ENCODE measurements at regions not wholly inside any gene's neighbourhood (a gene's known extent, or its start where the extent isn't known, plus 50 kb on each side); places are given as distances from the start of the nearest gene placed in this dataset.
A peak's percentile ranks its signal among the peaks of the same experiment; 100 is the strongest.
"Not testable (repeated sequence)": the region's sequence is repeated elsewhere in the genome, so short reads cannot be mapped to it uniquely, and the experiment has no call there.

GRCh38 chr17:71639865-71640264 lies 481.0 kb upstream of the SOX9 start:
- no peaks in the 10 kb centered on the region for H3K4me1 ChIP-seq (ENCODE audit: insufficient read depth, low read length)
- intact Hi-C loops (cut with micrococcal nuclease), result loop anchor here (10.0 kb wide), 2 partner anchors 285 to 525 kb away; no protein-coding TSS in a partner anchor
- H3K9me3 ChIP-seq (ENCODE audit: low read length), result no peaks in the 10 kb centered on the region
- H3K79me2 ChIP-seq (ENCODE audit: low read length), result no peaks in the 10 kb centered on the region
- no peak overlapping the region for H3K4me3 ChIP-seq (ENCODE audit: low read length)
- H3K9me2 ChIP-seq (replicated peaks; ENCODE audit: low read length), result 0 out of 2 replicates have a peak, but pooled peaks cover 4% of the 10 kb centered on the region
- H3K4me2 ChIP-seq (ENCODE audit: low read length), result no peak overlapping the region
- no peak overlapping the region for H3K9ac ChIP-seq (ENCODE audit: low read length)
- H3K27me3 ChIP-seq (ENCODE audit: low read length), result no peaks in the 10 kb centered on the region
- POLR2A ChIA-PET (ENCODE audit: unreplicated experiment), result no interaction called here
- no peak for TF ChIP-seq CTCF (conservative IDR thresholded peaks at IDR 0.05; ENCODE audit: low read depth, low read length)
- TF ChIP-seq EZH2phosphoT487 (IDR thresholded peaks at IDR 0.05; ENCODE audit: borderline replicate concordance, low read length), result no peak
- TF ChIP-seq EZH2 (IDR thresholded peaks at IDR 0.05; ENCODE audit: low read length, unreplicated experiment), result no peak
- H3K36me3 ChIP-seq (ENCODE audit: low read depth, low read length), result no peaks in the 10 kb centered on the region
- no peaks in the 10 kb centered on the region for H3F3A ChIP-seq (ENCODE audit: low read length, unreplicated experiment)
- DNase-seq (no peak), ATAC-seq (no peak)
- CTCF ChIA-PET, result no interaction called here
- H3K27ac ChIP-seq (ENCODE audit: low read length), result no peak overlapping the region
- BruUV-seq (replicated peaks), result no TSS peak
- no peak overlapping the region for H2AFZ ChIP-seq (ENCODE audit: low read length)
- no peaks in the 10 kb centered on the region for H4K20me1 ChIP-seq (ENCODE audit: low read length)

GRCh38 chr17:71646890-71647289 lies 473.9 kb upstream of the SOX9 start:
- POLR2A ChIA-PET (ENCODE audit: unreplicated experiment), result interaction anchor here (0.6 kb wide), 1 partner anchor 10 kb away, joined by 3 read pairs; no protein-coding TSS in a partner anchor
- H3K9ac ChIP-seq (ENCODE audit: low read length); H4K20me1 ChIP-seq (ENCODE audit: low read length); H3K79me2 ChIP-seq (ENCODE audit: low read length); H3K9me2 ChIP-seq (replicated peaks; ENCODE audit: low read length); CTCF ChIA-PET; intact Hi-C loops (cut with micrococcal nuclease); H3K36me3 ChIP-seq (ENCODE audit: low read depth, low read length); BruUV-seq (replicated peaks); H3F3A ChIP-seq (ENCODE audit: low read length, unreplicated experiment); H3K4me3 ChIP-seq (ENCODE audit: low read length); H2AFZ ChIP-seq (ENCODE audit: low read length); H3K9me3 ChIP-seq (ENCODE audit: low read length); H3K27me3 ChIP-seq (ENCODE audit: low read length): not testable (repeated sequence)
- H3K4me2 ChIP-seq (ENCODE audit: low read length), result peak overlapping the region; percentile 7; the same call in 1 of the 2 replicates
- peak; percentile 80 for DNase-seq
- H3K4me1 ChIP-seq (ENCODE audit: insufficient read depth, low read length), result peaks cover 11% of the 10 kb centered on the region
- peak; percentile 69 for ATAC-seq
- H3K27ac ChIP-seq (ENCODE audit: low read length), result peak overlapping the region; percentile 36; the same call in 1 of the 2 replicates

GRCh38 chr17:71648342-71648741 lies 472.5 kb upstream of the SOX9 start:
- H3K79me2 ChIP-seq (ENCODE audit: low read length); DNase-seq; ATAC-seq; H3K4me3 ChIP-seq (ENCODE audit: low read length); H3K27ac ChIP-seq (ENCODE audit: low read length); CTCF ChIA-PET; H3K4me2 ChIP-seq (ENCODE audit: low read length); H3F3A ChIP-seq (ENCODE audit: low read length, unreplicated experiment); H4K20me1 ChIP-seq (ENCODE audit: low read length); H3K9ac ChIP-seq (ENCODE audit: low read length); H3K36me3 ChIP-seq (ENCODE audit: low read depth, low read length); POLR2A ChIA-PET (ENCODE audit: unreplicated experiment); H3K27me3 ChIP-seq (ENCODE audit: low read length); H3K9me2 ChIP-seq (replicated peaks; ENCODE audit: low read length); H3K9me3 ChIP-seq (ENCODE audit: low read length); BruUV-seq (replicated peaks); intact Hi-C loops (cut with micrococcal nuclease); H2AFZ ChIP-seq (ENCODE audit: low read length): not testable (repeated sequence)
- H3K4me1 ChIP-seq (ENCODE audit: insufficient read depth, low read length), result peaks cover 11% of the 10 kb centered on the region

- H3K4me2 ChIP-seq (ENCODE audit: low read length), result no peak overlapping the region
- no peaks in the 10 kb centered on the region for H3K27me3 ChIP-seq (ENCODE audit: low read length)
- no peak for ATAC-seq
- intact Hi-C loops (cut with micrococcal nuclease), result no loop called here
- H3F3A ChIP-seq (ENCODE audit: low read length, unreplicated experiment), result no peaks in the 10 kb centered on the region
- H3K4me3 ChIP-seq (ENCODE audit: low read length), result no peak overlapping the region
- CTCF ChIA-PET, result no interaction called here
- H3K9me3 ChIP-seq (ENCODE audit: low read length), result no peaks in the 10 kb centered on the region
- no peaks in the 10 kb centered on the region for H3K36me3 ChIP-seq (ENCODE audit: low read depth, low read length)
- H4K20me1 ChIP-seq (ENCODE audit: low read length), result no peaks in the 10 kb centered on the region
- no peak overlapping the region for H3K9ac ChIP-seq (ENCODE audit: low read length)
- no peak overlapping the region for H2AFZ ChIP-seq (ENCODE audit: low read length)
- no peaks in the 10 kb centered on the region for H3K79me2 ChIP-seq (ENCODE audit: low read length)
- POLR2A ChIA-PET (ENCODE audit: unreplicated experiment), result no interaction called here
- H3K9me2 ChIP-seq (replicated peaks; ENCODE audit: low read length), result no peaks in the 10 kb centered on the region
- TF ChIP-seq EZH2phosphoT487 (IDR thresholded peaks at IDR 0.05; ENCODE audit: borderline replicate concordance, low read length) (no peak), EZH2 (IDR thresholded peaks at IDR 0.05; ENCODE audit: low read length, unreplicated experiment) (no peak), CTCF (conservative IDR thresholded peaks at IDR 0.05; ENCODE audit: low read depth, low read length) (no peak)
- BruUV-seq (replicated peaks), result no TSS peak
- no peak overlapping the region for H3K27ac ChIP-seq (ENCODE audit: low read length)
- no peak for DNase-seq
- H3K4me1 ChIP-seq (ENCODE audit: insufficient read depth, low read length), result peaks cover 11% of the 10 kb centered on the region
Measured at GRCh38 chr17:71649941-71650350, 470.9 kb upstream of the SOX9 start.
